NCI-H1105 treated with DMSO at 0.1 percent for 48 hours (cell line): ENCODE measurements at regions not wholly inside any gene's neighbourhood (a gene's known extent, or its start where the extent isn't known, plus 50 kb on each side); places are given as distances from the start of the nearest gene placed in this dataset.
"Not testable (repeated sequence)": the region's sequence is repeated elsewhere in the genome, so short reads cannot be mapped to it uniquely, and the experiment has no call there.

Experiments used
- DNase-seq: peaks from one replicate; lab custom pipeline; 2025; lab: John Stamatoyannopoulos, UW

- DNase-seq, result no peak
Measured at GRCh38 chr18:76018210-76018609, 476.8 kb downstream of the ZNF516 start.

GRCh38 chr18:76013057-76013456 is 482.0 kb downstream of the ZNF516 start:
- DNase-seq, result no peak

- peak; percentile 35 for DNase-seq
Measured at GRCh38 chr18:76005632-76006208, 489.3 kb downstream of the ZNF516 start.

GRCh38 chr18:75987913-75988312 is 507.1 kb downstream of the ZNF516 start:
- not testable (repeated sequence) for DNase-seq

- no peak for DNase-seq
Measured at GRCh38 chr18:75984853-75985252, 510.2 kb downstream of the ZNF516 start.

GRCh38 chr18:75981102-75981501 is 513.9 kb downstream of the ZNF516 start:
- DNase-seq, result no peak

- no peak for DNase-seq
Measured at GRCh38 chr18:75977081-75977480, 518.0 kb downstream of the ZNF516 start.

GRCh38 chr18:75970212-75970611 is 524.8 kb downstream of the ZNF516 start:
- no peak for DNase-seq

GRCh38 chr18:75966431-75966830 is 528.6 kb downstream of the ZNF516 start:
- no peak for DNase-seq

GRCh38 chr18:75962036-75962572 is 532.9 kb downstream of the ZNF516 start:
- no peak for DNase-seq

GRCh38 chr18:75960356-75960755 is 532.9 kb upstream of the SMIM21 start:
- DNase-seq, result not testable (repeated sequence)

GRCh38 chr18:75959150-75959549 is 531.6 kb upstream of the SMIM21 start:
- no peak for DNase-seq

GRCh38 chr18:75958683-75959082 is 531.2 kb upstream of the SMIM21 start:
- no peak for DNase-seq

- DNase-seq, result no peak
Measured at GRCh38 chr18:75945265-75945933, 517.9 kb upstream of the SMIM21 start.

GRCh38 chr18:75937306-75937705 is 509.8 kb upstream of the SMIM21 start:
- no peak for DNase-seq

- DNase-seq, result no peak
Measured at GRCh38 chr18:75936862-75937261, 509.4 kb upstream of the SMIM21 start.

GRCh38 chr18:75931079-75931478 is 503.6 kb upstream of the SMIM21 start:
- DNase-seq, result no peak

GRCh38 chr18:75928706-75929105 is 501.2 kb upstream of the SMIM21 start:
- no peak for DNase-seq

- no peak for DNase-seq
Measured at GRCh38 chr18:75927791-75928190, 500.3 kb upstream of the SMIM21 start.

- DNase-seq, result no peak
Measured at GRCh38 chr18:75926811-75927210, 499.3 kb upstream of the SMIM21 start.

- DNase-seq, result no peak
Measured at GRCh38 chr18:75923169-75923568, 495.7 kb upstream of the SMIM21 start.

GRCh38 chr18:75916624-75916982 is 489.1 kb upstream of the SMIM21 start:
- no peak for DNase-seq

GRCh38 chr18:75915941-75916623 is 488.6 kb upstream of the SMIM21 start:
- peak; percentile 72 for DNase-seq
